GM23248 (cell line): ENCODE measurements at regions not wholly inside any gene's neighbourhood (a gene's known extent, or its start where the extent isn't known, plus 50 kb on each side); places are given as distances from the start of the nearest gene placed in this dataset.

Source experiments
- EZH2 ChIP-seq: fragments of 200-600 bp; sonication (generic); IDR thresholded peaks from 2 replicates; pipeline ENCODE4 v1.6.1; 2018; ENCODE audit warnings: antibody characterized with exemption, mild to moderate bottlenecking; ENCODE audit not compliant: insufficient read depth, poor library complexity, severe bottlenecking
- EZH2phosphoT487 ChIP-seq: fragments of 200-600 bp; sonication (generic); IDR thresholded peaks from 2 replicates; pipeline ENCODE4 v1.6.1; 2018; ENCODE audit warnings: antibody characterized with exemption, moderate library complexity, mild to moderate bottlenecking, low read depth; ENCODE audit not compliant: insufficient read depth

DNA sequence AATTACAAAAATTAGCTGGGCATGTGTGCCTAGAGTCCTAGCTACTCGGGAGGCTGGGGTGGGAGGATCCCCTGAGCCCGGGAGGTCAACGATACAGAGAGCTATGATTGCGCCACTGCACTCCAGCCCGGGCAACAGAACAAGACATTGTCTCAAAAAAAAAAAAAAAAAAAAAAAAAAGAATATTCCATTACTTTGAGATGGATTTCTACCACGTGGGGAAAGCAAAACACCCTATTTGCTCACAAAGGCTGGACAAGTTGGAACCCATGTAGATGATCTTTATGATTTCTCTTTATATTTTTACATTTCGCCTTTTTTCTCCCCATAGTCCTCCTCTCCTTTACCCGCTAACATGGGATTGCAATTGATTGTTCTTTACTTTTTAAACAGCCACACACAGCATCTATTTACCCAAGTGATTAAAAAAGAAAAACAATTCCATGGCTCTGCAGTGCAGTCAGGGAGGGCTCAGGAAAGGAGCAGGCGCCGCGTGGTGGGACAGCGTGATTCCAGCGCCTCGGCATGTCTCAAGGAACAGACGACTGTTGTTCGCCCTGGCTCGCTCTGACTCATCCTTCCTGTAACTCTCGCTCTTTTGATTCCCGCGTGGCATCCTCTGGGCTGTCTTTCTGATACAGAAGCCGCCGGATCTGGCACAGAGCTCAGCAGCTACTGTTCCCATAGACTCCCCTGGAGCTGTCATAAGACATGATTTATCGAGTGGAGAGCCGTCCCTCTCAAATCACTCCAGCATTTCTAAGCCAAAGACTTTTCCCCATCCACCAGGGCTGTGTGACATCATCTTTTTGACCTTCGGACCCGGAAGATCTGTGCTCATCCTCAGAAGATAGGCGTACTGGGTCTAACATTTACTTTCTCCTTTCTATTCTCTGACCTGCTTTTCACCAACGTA is 230.4 kb upstream of the AGAP1 start:
- TF ChIP-seq EZH2 = no peak
- no peak for TF ChIP-seq EZH2phosphoT487
